Omental fat pad (tissue), 3 donors: ENCODE measurements at regions not wholly inside any gene's neighbourhood (a gene's known extent, or its start where the extent isn't known, plus 50 kb on each side); places are given as distances from the start of the nearest gene placed in this dataset.

Source experiments
- ATAC-seq: fragments of 150-250 bp; one replicate; pipeline ENCODE4 v1.9.1; 2016; ENCODE audit warnings: mild to moderate bottlenecking, moderate library complexity; ENCODE audit not compliant: low FRiP score
- DNase-seq: peaks from one replicate; pipeline ENCODE4 v3.0.0-alpha.2; 2019; ENCODE audit warnings: low spot score
- CTCF ChIP-seq, 3 donors: fragments of 450-650 bp; IDR thresholded peaks; one replicate each; pipeline ENCODE4 v1.5.1; 2016 to 2017; ENCODE audit warnings: antibody characterized with exemption in 3 of 3, mild to moderate bottlenecking in 3 of 3, moderate library complexity in 2 of 3

- DNase-seq (no peak), ATAC-seq (no peak)
- TF ChIP-seq CTCF (IDR thresholded peaks at IDR 0.05): no peak
Observed at GRCh38 chr13:47546391-47547225, 454.5 kb downstream of the SUCLA2 start.

- no peak for ATAC-seq
- no peak for TF ChIP-seq CTCF (IDR thresholded peaks at IDR 0.05)
- no peak for DNase-seq
Observed at GRCh38 chr13:47545201-47546024, 455.7 kb downstream of the SUCLA2 start.

- DNase-seq (no peak), ATAC-seq (no peak)
- TF ChIP-seq CTCF (IDR thresholded peaks at IDR 0.05): no peak
Observed at GRCh38 chr13:47539317-47539716, 461.8 kb downstream of the SUCLA2 start.

- ATAC-seq (no peak), DNase-seq (no peak)
- no peak for TF ChIP-seq CTCF (IDR thresholded peaks at IDR 0.05)
Observed at GRCh38 chr13:47523771-47524170, 477.3 kb downstream of the SUCLA2 start.

DNA sequence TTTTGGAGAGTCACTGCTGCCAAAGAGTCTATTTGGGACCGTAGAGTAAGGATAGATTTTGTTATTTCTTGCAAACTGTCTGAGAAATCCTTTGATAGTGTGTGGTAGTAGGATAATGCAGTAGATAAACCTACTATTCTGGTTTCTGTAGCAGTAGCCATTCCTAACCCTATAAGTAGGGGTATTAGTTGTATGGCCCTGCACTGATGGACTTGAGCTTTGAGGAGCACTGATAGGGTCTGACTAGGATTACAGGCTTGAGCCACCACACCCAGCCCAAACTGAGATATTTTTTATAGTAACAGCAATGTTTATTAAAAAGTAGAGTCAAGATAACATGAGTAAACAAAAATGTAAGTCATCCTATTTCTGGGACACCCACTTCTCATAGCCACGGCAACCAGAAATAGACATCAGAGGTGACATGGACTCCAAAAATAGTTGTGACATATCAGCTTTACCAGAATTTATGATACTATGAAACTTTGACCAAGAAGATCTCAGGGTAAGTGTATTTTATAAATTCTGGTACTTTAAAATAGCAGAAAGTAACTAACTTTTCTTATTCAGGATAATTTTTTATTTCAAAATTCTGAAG, 479.1 kb downstream of the SUCLA2 start:
- DNase-seq (no peak), ATAC-seq (no peak)
- TF ChIP-seq CTCF (IDR thresholded peaks at IDR 0.05): no peak

- TF ChIP-seq CTCF (IDR thresholded peaks at IDR 0.05): no peak
- ATAC-seq (no peak), DNase-seq (no peak)
Observed at GRCh38 chr13:47519626-47520025, 481.4 kb downstream of the SUCLA2 start.
